ENCODE measurements at regions not wholly inside any gene's neighbourhood (a gene's known extent, or its start where the extent isn't known, plus 50 kb on each side); places are given as distances from the start of the nearest gene placed in this dataset.

DNA sequence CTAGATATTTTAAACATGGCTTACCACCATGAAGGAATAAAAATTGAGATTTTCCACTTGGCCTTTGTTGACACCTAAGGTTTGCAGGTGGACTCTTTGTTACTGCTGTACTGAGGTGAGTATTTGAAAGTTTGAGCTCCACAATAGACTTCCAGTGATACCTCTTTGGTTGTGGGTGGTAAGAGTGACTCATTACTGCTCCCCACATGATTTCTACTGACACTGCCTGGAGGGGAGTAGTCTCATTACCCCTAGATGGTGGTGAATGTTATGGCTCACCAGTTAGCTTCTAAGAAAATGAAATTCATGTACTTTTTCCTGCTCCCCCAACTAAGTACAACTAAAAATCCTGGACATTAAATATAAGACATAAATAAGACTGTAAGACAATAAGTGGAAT is 1183.1 kb upstream of the TMEFF2 start:
- no peak for TF ChIP-seq EGR1 (IDR thresholded peaks at IDR 0.05)
- no peak for TF ChIP-seq TEAD4 (IDR thresholded peaks at IDR 0.05)
- TF ChIP-seq YY1 (IDR thresholded peaks at IDR 0.05; ENCODE audit: low read depth) = no peak
- TF ChIP-seq ZBTB7A (IDR thresholded peaks at IDR 0.05; ENCODE audit: low read depth) = no peak
- TF ChIP-seq RAD21 (IDR thresholded peaks at IDR 0.05; ENCODE audit: low read depth) = no peak
- TF ChIP-seq CEBPB (IDR thresholded peaks at IDR 0.05) = no peak
- no peak for TF ChIP-seq TAF1 (IDR thresholded peaks at IDR 0.05; ENCODE audit: low read depth)
- TF ChIP-seq TCF12 (IDR thresholded peaks at IDR 0.05; ENCODE audit: low read depth) = no peak
- no peak for TF ChIP-seq MAX (IDR thresholded peaks at IDR 0.05)
- TF ChIP-seq EP300 (IDR thresholded peaks at IDR 0.05; ENCODE audit: borderline replicate concordance) = no peak
- no peak for TF ChIP-seq REST (IDR thresholded peaks at IDR 0.05; ENCODE audit: low read depth)
- no peak for TF ChIP-seq FOXM1 (IDR thresholded peaks at IDR 0.05; ENCODE audit: borderline replicate concordance, low read depth)
- no peak for TF ChIP-seq NFIC (IDR thresholded peaks at IDR 0.05)

DNA sequence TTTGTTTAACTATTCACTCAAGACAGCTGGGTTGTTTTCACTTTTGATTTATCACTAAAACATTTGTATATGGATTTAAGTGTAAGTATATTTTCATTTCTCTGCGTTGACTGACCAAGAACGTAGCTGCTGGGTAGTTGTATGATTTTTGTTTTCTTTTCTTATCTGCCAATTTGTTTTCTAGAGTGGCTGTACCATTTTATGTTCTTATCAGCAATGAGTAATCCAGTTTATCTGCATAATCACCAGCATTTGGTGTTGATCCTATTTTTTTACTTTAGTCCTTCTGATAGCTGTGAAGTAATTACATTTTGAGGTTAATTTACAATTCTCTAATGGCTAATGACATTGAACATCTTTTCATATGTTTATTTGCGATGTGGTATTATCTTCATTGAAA is 1178.4 kb upstream of the TMEFF2 start:
- no peak for TF ChIP-seq EGR1 (IDR thresholded peaks at IDR 0.05)
- no peak for TF ChIP-seq FOXM1 (IDR thresholded peaks at IDR 0.05; ENCODE audit: borderline replicate concordance, low read depth)

GRCh38 chr2:193371200-193371599 is 1176.5 kb upstream of the TMEFF2 start:
- TF ChIP-seq TCF12 (IDR thresholded peaks at IDR 0.05; ENCODE audit: low read depth) (no peak), EGR1 (IDR thresholded peaks at IDR 0.05) (no peak), FOXM1 (IDR thresholded peaks at IDR 0.05; ENCODE audit: borderline replicate concordance, low read depth) (no peak)

- TF ChIP-seq USF1 (IDR thresholded peaks at IDR 0.05) (no peak), REST (IDR thresholded peaks at IDR 0.05; ENCODE audit: low read depth) (no peak), CREB1 (IDR thresholded peaks at IDR 0.05; ENCODE audit: low read depth) (no peak), NFIC (IDR thresholded peaks at IDR 0.05) (no peak), EP300 (IDR thresholded peaks at IDR 0.05; ENCODE audit: borderline replicate concordance) (no peak), YY1 (IDR thresholded peaks at IDR 0.05; ENCODE audit: low read depth) (no peak), EGR1 (IDR thresholded peaks at IDR 0.05) (no peak), MAX (IDR thresholded peaks at IDR 0.05) (no peak), TAF1 (IDR thresholded peaks at IDR 0.05; ENCODE audit: low read depth) (no peak), CEBPB (IDR thresholded peaks at IDR 0.05) (no peak), RAD21 (IDR thresholded peaks at IDR 0.05; ENCODE audit: low read depth) (no peak)
These were observed 1173.9 kb upstream of the TMEFF2 start for GRCh38 chr2:193368615-193369014.

GRCh38 chr2:193357508-193357907 is 1162.8 kb upstream of the TMEFF2 start:
- TF ChIP-seq YY1 (IDR thresholded peaks at IDR 0.05; ENCODE audit: low read depth) (no peak), EP300 (IDR thresholded peaks at IDR 0.05; ENCODE audit: borderline replicate concordance) (no peak), CREB1 (IDR thresholded peaks at IDR 0.05; ENCODE audit: low read depth) (no peak), TEAD4 (IDR thresholded peaks at IDR 0.05) (no peak), REST (IDR thresholded peaks at IDR 0.05; ENCODE audit: low read depth) (no peak), NFIC (IDR thresholded peaks at IDR 0.05) (no peak), EGR1 (IDR thresholded peaks at IDR 0.05) (no peak), TAF1 (IDR thresholded peaks at IDR 0.05; ENCODE audit: low read depth) (no peak)

DNA sequence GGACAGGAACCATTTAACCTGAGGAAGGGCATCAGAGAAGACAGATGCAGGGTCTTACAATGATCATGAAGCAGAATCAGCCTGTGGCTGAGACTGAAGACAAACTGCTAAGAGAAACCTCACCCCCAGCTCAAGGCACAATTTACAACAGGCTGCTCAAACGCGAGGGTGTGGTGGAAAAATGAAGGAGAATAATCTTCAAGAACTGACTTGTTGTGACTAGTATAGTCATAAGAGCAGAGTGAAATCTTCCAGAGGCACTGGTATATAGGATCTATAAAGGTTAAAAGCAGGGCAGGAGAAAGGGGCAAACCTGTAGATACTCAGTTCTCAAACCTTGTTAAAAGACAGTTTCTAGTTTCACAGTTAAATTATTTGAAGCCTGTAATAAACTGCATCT is 1155.8 kb upstream of the TMEFF2 start:
- TF ChIP-seq MAX (IDR thresholded peaks at IDR 0.05) = no peak
- TF ChIP-seq TAF1 (IDR thresholded peaks at IDR 0.05; ENCODE audit: low read depth) = no peak
- no peak for TF ChIP-seq NFIC (IDR thresholded peaks at IDR 0.05)
- no peak for TF ChIP-seq EGR1 (IDR thresholded peaks at IDR 0.05)
- TF ChIP-seq USF1 (IDR thresholded peaks at IDR 0.05) = no peak
- TF ChIP-seq CREB1 (IDR thresholded peaks at IDR 0.05; ENCODE audit: low read depth) = no peak
